ENCODE measurements at regions not wholly inside any gene's neighbourhood (a gene's known extent, or its start where the extent isn't known, plus 50 kb on each side); places are given as distances from the start of the nearest gene placed in this dataset.

- TF ChIP-seq POLR2A (IDR thresholded peaks at IDR 0.05; ENCODE audit: low read depth, low read length) = no peak
- TF ChIP-seq SPI1 (IDR thresholded peaks at IDR 0.05; ENCODE audit: low read depth, low read length) = no peak
These were observed 1033.2 kb downstream of the TBC1D22A start for GRCh38 chr22:47795477-47796127.

Data from GM12891 (cell line).